H1 (cell line): ENCODE measurements at regions not wholly inside any gene's neighbourhood (a gene's known extent, or its start where the extent isn't known, plus 50 kb on each side); places are given as distances from the start of the nearest gene placed in this dataset.

Experiments
- CTCF ChIA-PET: fragments of 300-600 bp; sonication (Branson Sonifier 250); formaldehyde crosslinking; loops from one replicate; lab custom pipeline; 2021; ENCODE audit not compliant: partially characterized antibody; lab: Charles Lee
- POLR2A ChIA-PET: fragments of 300-600 bp; sonication (Branson Sonifier 250); formaldehyde crosslinking; loops from one replicate; lab custom pipeline; 2021; ENCODE audit warnings: inconsistent platforms; ENCODE audit not compliant: partially characterized antibody; lab: Charles Lee
- DNase-seq, 2 experiments: peaks; one replicate each; pipeline versions ENCODE4 v3.0.0 to v3.0.0-alpha.2; 2010 to 2022; ENCODE audit warnings: low spot score in 2 of 2, low read depth in 1 of 2, mixed read lengths in 1 of 2
- FAIRE-seq: peaks from 2 replicates; lab custom pipeline; 2011; peaks lifted over from hg19 to GRCh38; lab: Jason Lieb, UNC
- H2AFZ ChIP-seq: 2 replicates; pipeline ENCODE4 v1.8.1; 2012; ENCODE audit warnings: low read length, inconsistent platforms
- H2AK5ac ChIP-seq: 2 replicates; pipeline ENCODE4 v1.6.1; 2013; ENCODE audit warnings: low read depth, low read length
- H2BK120ac ChIP-seq: replicated peaks from 2 replicates; pipeline ENCODE3; 2013; ENCODE audit warnings: low read depth, low read length, inconsistent platforms
- H2BK12ac ChIP-seq: 2 replicates; pipeline ENCODE4 v1.6.1; 2013; ENCODE audit warnings: low read depth, low read length
- H2BK15ac ChIP-seq: 2 replicates; pipeline ENCODE4 v1.6.1; 2013; ENCODE audit warnings: low read length
- H2BK20ac ChIP-seq: 2 replicates; pipeline ENCODE4 v1.6.1; 2013; ENCODE audit warnings: low read length
- H2BK5ac ChIP-seq: 2 replicates; pipeline ENCODE4 v1.6.1; 2013; ENCODE audit warnings: low read depth, low read length
- H3K14ac ChIP-seq: 2 replicates; pipeline ENCODE4 v1.6.1; 2013; ENCODE audit warnings: inconsistent platforms; ENCODE audit not compliant: insufficient read length
- H3K18ac ChIP-seq: 2 replicates; pipeline ENCODE4 v1.6.1; 2013; ENCODE audit warnings: low read length; ENCODE audit errors: extremely low read depth
- H3K23ac ChIP-seq: 2 replicates; pipeline ENCODE4 v1.6.1; 2013; ENCODE audit warnings: inconsistent platforms; ENCODE audit not compliant: insufficient read length
- H3K23me2 ChIP-seq: 2 replicates; pipeline ENCODE4 v1.6.1; 2013; ENCODE audit warnings: low read depth, low read length
- H3K27ac ChIP-seq: 2 replicates; pipeline ENCODE4 v1.6.1; 2011; ENCODE audit warnings: low read depth, low read length, inconsistent platforms
- H3K27me3 ChIP-seq, 4 experiments: replicated peaks in 1 of 4; 1 replicate in 1 of 4; 2 replicates in 3 of 4; pipeline versions ENCODE4 v1.6.1 to v1.8.1; 2011 to 2013; ENCODE audit warnings: low read length in 3 of 4, mild to moderate bottlenecking in 3 of 4, inconsistent platforms in 2 of 4, mixed read lengths in 2 of 4, moderate library complexity in 1 of 4; ENCODE audit not compliant: control insufficient read depth in 3 of 4, insufficient read depth in 3 of 4; ENCODE audit errors: extremely low read depth in 1 of 4
- H3K36me3 ChIP-seq, 4 experiments: 2 replicates each; pipeline versions ENCODE4 v1.6.1 to v1.8.1; 2011 to 2013; ENCODE audit warnings: mild to moderate bottlenecking in 4 of 4, low read length in 3 of 4, moderate library complexity in 2 of 4, control low read depth in 1 of 4, inconsistent platforms in 1 of 4; ENCODE audit not compliant: insufficient read depth in 4 of 4, control insufficient read depth in 2 of 4
- H3K4ac ChIP-seq: replicated peaks from 2 replicates; pipeline ENCODE3; 2013; ENCODE audit warnings: low read length, low read depth, mixed read lengths, inconsistent platforms; ENCODE audit not compliant: insufficient read length
- H3K4me1 ChIP-seq, 4 experiments: replicated peaks in 1 of 4; 1 replicate in 1 of 4; 2 replicates in 3 of 4; pipeline versions ENCODE4 v1.6.1 to v1.8.1; 2011 to 2013; ENCODE audit warnings: low read length in 3 of 4, inconsistent platforms in 2 of 4, mixed read lengths in 1 of 4; ENCODE audit not compliant: insufficient read depth in 4 of 4, control insufficient read depth in 3 of 4
- H3K4me2 ChIP-seq, 2 experiments: 2 replicates each; pipeline versions ENCODE4 v1.6.1 to v1.8.1; 2011 to 2013; ENCODE audit warnings: low read depth in 2 of 2, low read length in 2 of 2, control low read depth in 1 of 2, inconsistent platforms in 1 of 2, mild to moderate bottlenecking in 1 of 2; ENCODE audit not compliant: insufficient read depth in 1 of 2
- H3K4me3 ChIP-seq, 4 experiments: fragments of 200-600, 300-600 bp in 1 of 4; sonication (generic), shearing (Covaris generic), sonication (Bioruptor Twin) in 1 of 4; 2 replicates each; pipeline versions ENCODE4 v1.5.1 to v1.8.1; 2011 to 2016; ENCODE audit warnings: low read length in 4 of 4, low read depth in 3 of 4, control low read depth in 2 of 4, inconsistent platforms in 2 of 4, mild to moderate bottlenecking in 2 of 4, mixed read lengths in 1 of 4, moderate library complexity in 1 of 4; ENCODE audit not compliant: insufficient read depth in 2 of 4; ENCODE audit errors: extremely low read depth in 1 of 4
- H3K56ac ChIP-seq: replicated peaks from 2 replicates; pipeline ENCODE3; 2013; ENCODE audit warnings: low read depth, mild to moderate bottlenecking, mixed read lengths, low read length, inconsistent platforms; ENCODE audit not compliant: insufficient read length
- H3K79me1 ChIP-seq: 2 replicates; pipeline ENCODE4 v1.6.1; 2013; ENCODE audit warnings: low read depth, low read length, control low read depth
- H3K79me2 ChIP-seq, 2 experiments: 2 replicates each; pipeline versions ENCODE4 v1.6.1 to v1.8.1; 2012 to 2013; ENCODE audit warnings: low read length in 2 of 2, mild to moderate bottlenecking in 2 of 2, inconsistent platforms in 1 of 2; ENCODE audit not compliant: insufficient read depth in 2 of 2, control insufficient read depth in 1 of 2
- H3K9ac ChIP-seq, 4 experiments: replicated peaks in 1 of 4; 1 replicate in 1 of 4; 2 replicates in 3 of 4; pipeline versions ENCODE4 v1.6.1 to v1.8.1; 2011 to 2013; ENCODE audit warnings: low read depth in 3 of 4, low read length in 3 of 4, control low read depth in 2 of 4, mild to moderate bottlenecking in 2 of 4, moderate library complexity in 2 of 4, inconsistent platforms in 1 of 4; ENCODE audit errors: extremely low read depth in 1 of 4
- H3K9me3 ChIP-seq, 2 experiments: 2 replicates each; pipeline versions ENCODE4 v1.6.1 to v1.8.1; 2012 to 2013; ENCODE audit warnings: mild to moderate bottlenecking in 2 of 2, moderate library complexity in 2 of 2, control low read depth in 1 of 2, inconsistent platforms in 1 of 2, low read depth in 1 of 2, low read length in 1 of 2, mixed read lengths in 1 of 2; ENCODE audit not compliant: insufficient read depth in 2 of 2
- H4K20me1 ChIP-seq, 2 experiments: replicated peaks in 1 of 2; 2 replicates each; pipeline versions ENCODE3 to v1.8.1; 2011 to 2013; ENCODE audit warnings: inconsistent platforms in 2 of 2, low read length in 2 of 2, mild to moderate bottlenecking in 1 of 2; ENCODE audit not compliant: insufficient read depth in 2 of 2, control insufficient read depth in 1 of 2
- H4K5ac ChIP-seq: 2 replicates; pipeline ENCODE4 v1.6.1; 2013; ENCODE audit warnings: low read length, low read depth, mixed read lengths, inconsistent platforms; ENCODE audit not compliant: insufficient read length
- H4K8ac ChIP-seq: 2 replicates; pipeline ENCODE4 v1.8.0; 2013; ENCODE audit warnings: mild to moderate bottlenecking, moderate library complexity, low read length, inconsistent platforms; ENCODE audit not compliant: insufficient read depth; ENCODE audit errors: extremely low read depth
- H4K91ac ChIP-seq: replicated peaks from 2 replicates; pipeline ENCODE3; 2013; ENCODE audit warnings: low read length, mixed read lengths, inconsistent platforms; ENCODE audit not compliant: insufficient read length
- BACH1 ChIP-seq: IDR thresholded peaks from 2 replicates; pipeline ENCODE4 v1.6.1; 2012; ENCODE audit warnings: low read length, improper control_type of control experiment
- MAFK ChIP-seq: IDR thresholded peaks from 2 replicates; pipeline ENCODE4 v1.6.1; 2012; ENCODE audit warnings: low read depth, mild to moderate bottlenecking, improper control_type of control experiment, low read length
- RFX5 ChIP-seq: IDR thresholded peaks from 2 replicates; pipeline ENCODE4 v1.6.1; 2011; ENCODE audit warnings: low read depth, low read length, improper control_type of control experiment, borderline replicate concordance
- SP1 ChIP-seq: IDR thresholded peaks from 2 replicates; pipeline ENCODE4 v1.6.1; 2011; ENCODE audit warnings: low read depth, low read length
- WGBS, 2 experiments: shearing (Covaris generic) in 1 of 2; methylation state at CpG; one replicate each; pipeline versions ENCODE4 v1.1.6 to v1.1.7; 2013 to 2015; ENCODE audit warnings: low lambda C conversion rate in 2 of 2, mixed read lengths in 2 of 2, inconsistent platforms in 1 of 2, low coverage in 1 of 2, missing lambda C conversion rate in 1 of 2; ENCODE audit not compliant: insufficient replicate concordance in 2 of 2, insufficient coverage in 1 of 2, insufficient read length in 1 of 2; ENCODE audit errors: extremely low coverage in 1 of 2, missing lambda C conversion rate in 1 of 2; 5-methylcytosine and 5-hydroxymethylcytosine counted together

GRCh38 chr18:65235966-65236624, 514.7 kb upstream of the CDH7 start:
- Histone ChIP-seq H3K4me2 (no peak overlapping the region), H3K4ac (no peak overlapping the region), H3K9me3 (no peaks in the 10 kb centered on the region), H4K20me1 (no peaks in the 10 kb centered on the region), H2AFZ (peak overlapping the region; percentile 89), H3K36me3 (no peaks in the 10 kb centered on the region), H2BK20ac (no peak overlapping the region), H4K91ac (no peak overlapping the region), H2BK15ac (no peak overlapping the region), H3K79me1 (no peaks in the 10 kb centered on the region), H3K9ac (no peak overlapping the region), H3K27ac (no peak overlapping the region), H3K56ac (no peak overlapping the region), H3K14ac (no peak overlapping the region), H2AK5ac (no peak overlapping the region), H2BK120ac (no peak overlapping the region), H3K23ac (no peak overlapping the region), H2BK5ac (0 out of 2 replicates have a peak overlapping the region, but pooled peaks have one; percentile 60), H4K5ac (no peak overlapping the region), H2BK12ac (no peak overlapping the region), H3K23me2 (no peaks in the 10 kb centered on the region), H4K8ac (peak overlapping the region; percentile 46), H3K4me3 (no peak overlapping the region), H3K79me2 (no peaks in the 10 kb centered on the region), H3K27me3 (no peaks in the 10 kb centered on the region), H3K18ac (peak overlapping the region; percentile 28; the same call in 1 of the 2 replicates), H3K4me1 (no peaks in the 10 kb centered on the region; a peak in 1 of 7 replicates)
- FAIRE-seq (no peak), DNase-seq (no peak)
- no peak for TF ChIP-seq SP1
- TF ChIP-seq MAFK: peak; percentile 10; the same call in 1 of the 2 replicates
- TF ChIP-seq RFX5: peak; percentile 36; the same call in 1 of the 2 replicates
- TF ChIP-seq BACH1: 0 out of 2 replicates have a peak, but pooled peaks have one; percentile 40
- WGBS, 2 experiments: 91% methylated on average over 7 of the region's 7 CpGs; no CpG with 5 or more reads in 1 of the 2 experiments
- ChIA-PET POLR2A (no interaction called here), CTCF (no interaction called here)
